AG10803 (cell line): ENCODE measurements at regions not wholly inside any gene's neighbourhood (a gene's known extent, or its start where the extent isn't known, plus 50 kb on each side); places are given as distances from the start of the nearest gene placed in this dataset.

ENCODE experiments used
- DNase-seq: peaks from one replicate; pipeline ENCODE4 v3.0.0; 2010; ENCODE audit warnings: low read depth
- H3K4me3 ChIP-seq: 2 replicates; pipeline ENCODE4 v1.5.1; 2011; ENCODE audit warnings: mild to moderate bottlenecking, low read length, control low read depth
- TF ChIP-seq, protein P1 (sequence below): conservative IDR thresholded peaks from 2 replicates; pipeline ENCODE4 v1.5.1; 2011; ENCODE audit warnings: mild to moderate bottlenecking, low read length, control low read depth, inconsistent platforms

DNA sequence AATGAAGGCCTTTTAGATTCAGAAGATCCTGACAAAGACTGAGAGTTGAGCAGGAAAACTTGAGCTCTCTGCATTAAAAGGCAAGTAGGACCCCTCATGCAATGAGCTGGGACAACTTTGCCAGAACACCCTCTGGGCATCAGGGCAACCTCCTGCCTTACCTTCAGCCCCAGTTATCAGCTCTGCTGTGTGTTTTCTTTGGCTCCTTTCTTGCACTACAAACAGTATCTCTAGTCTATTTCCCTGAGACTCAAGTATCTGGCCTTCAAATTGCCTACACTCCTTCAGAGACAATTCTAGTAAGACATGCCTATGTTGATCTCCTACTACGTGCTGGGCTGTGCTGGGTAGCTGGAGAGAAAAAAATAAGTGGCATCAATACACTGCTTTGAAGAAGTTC lies 192.2 kb downstream of the MID1IP1 start:
- DNase-seq, result no peak
- H3K4me3 ChIP-seq, result no peak overlapping the region
- TF ChIP-seq, protein P1, sequence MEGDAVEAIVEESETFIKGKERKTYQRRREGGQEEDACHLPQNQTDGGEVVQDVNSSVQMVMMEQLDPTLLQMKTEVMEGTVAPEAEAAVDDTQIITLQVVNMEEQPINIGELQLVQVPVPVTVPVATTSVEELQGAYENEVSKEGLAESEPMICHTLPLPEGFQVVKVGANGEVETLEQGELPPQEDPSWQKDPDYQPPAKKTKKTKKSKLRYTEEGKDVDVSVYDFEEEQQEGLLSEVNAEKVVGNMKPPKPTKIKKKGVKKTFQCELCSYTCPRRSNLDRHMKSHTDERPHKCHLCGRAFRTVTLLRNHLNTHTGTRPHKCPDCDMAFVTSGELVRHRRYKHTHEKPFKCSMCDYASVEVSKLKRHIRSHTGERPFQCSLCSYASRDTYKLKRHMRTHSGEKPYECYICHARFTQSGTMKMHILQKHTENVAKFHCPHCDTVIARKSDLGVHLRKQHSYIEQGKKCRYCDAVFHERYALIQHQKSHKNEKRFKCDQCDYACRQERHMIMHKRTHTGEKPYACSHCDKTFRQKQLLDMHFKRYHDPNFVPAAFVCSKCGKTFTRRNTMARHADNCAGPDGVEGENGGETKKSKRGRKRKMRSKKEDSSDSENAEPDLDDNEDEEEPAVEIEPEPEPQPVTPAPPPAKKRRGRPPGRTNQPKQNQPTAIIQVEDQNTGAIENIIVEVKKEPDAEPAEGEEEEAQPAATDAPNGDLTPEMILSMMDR, result no peak

DNA sequence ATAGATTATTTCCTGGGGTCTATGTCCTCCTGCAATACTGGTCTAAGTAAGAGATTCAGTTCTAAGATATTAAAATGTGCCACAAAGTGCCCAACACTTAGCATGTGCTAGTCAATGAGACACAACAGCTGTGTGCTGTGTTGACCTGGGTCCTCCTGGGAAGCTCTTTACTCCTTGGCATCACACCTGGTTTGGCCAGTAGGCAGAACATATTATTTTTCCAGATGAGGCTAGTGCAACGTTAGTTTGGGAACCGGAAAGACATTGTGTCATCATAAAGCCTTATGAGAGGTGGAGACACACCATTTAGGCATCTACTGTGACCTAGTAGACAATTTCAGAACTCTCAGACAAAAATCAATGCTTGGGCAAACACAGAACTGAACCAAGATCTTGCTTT lies 197.8 kb downstream of the MID1IP1 start:
- DNase-seq, result no peak
- H3K4me3 ChIP-seq, result no peak overlapping the region
- TF ChIP-seq, protein P1, result no peak

DNA sequence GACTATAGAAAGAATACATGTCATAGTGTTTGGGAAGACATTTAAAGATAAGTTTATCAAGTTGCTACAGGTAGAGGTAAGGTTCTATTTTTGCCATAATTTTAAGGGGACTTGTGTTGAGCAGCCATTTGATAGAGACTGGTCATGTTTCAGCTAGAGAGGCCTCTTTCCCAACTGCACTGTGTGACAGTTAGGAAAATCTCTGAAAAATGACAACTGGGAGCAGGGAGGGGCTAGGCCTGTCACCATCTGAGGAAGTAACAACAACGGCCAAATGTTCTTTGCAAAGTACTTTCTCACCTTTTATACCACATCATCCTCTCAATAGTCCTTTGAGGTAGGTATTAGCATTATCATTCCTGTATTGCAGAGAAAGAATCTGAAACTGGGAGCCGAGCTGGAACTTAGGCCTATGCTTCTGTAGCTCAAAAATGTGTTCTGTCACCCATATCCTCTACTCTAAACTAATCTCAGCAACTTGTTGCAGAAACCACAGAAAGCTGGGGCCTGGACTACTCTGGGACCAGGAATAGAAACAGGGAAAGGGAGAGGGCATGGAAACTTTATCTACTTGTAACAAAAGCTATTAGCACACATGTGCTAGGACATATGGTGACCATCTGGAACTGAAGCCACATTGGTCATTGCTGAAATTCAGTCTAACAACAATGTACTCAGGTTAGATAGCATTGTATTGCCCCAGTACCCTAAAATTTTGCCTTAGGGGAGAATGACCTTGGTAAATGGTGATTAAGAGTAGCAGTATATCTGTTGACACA lies 198.9 kb downstream of the MID1IP1 start:
- TF ChIP-seq, protein P1, result no peak
- no peak overlapping the region for H3K4me3 ChIP-seq
- DNase-seq, result peak; percentile 75

DNA sequence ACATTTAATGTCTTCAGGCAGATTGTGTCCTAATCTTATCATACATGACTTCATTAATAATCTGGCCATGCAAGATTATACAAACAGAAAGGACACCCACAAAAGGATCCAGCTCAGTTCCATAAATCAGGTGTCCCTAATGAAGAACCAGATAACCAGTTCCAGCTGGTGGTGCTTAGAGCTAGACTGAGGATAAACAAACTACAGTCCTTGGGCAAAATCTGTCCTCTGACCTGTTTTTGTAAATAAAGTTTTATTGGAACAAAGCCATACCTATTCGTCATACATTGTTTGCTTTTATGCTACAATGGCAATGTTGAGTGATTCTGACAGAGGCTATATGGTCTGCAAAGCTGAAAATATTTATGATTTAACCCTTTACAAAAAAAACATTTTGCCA lies 199.5 kb downstream of the MID1IP1 start:
- TF ChIP-seq, protein P1, result no peak
- peak; percentile 29 for DNase-seq
- H3K4me3 ChIP-seq, result no peak overlapping the region

DNA sequence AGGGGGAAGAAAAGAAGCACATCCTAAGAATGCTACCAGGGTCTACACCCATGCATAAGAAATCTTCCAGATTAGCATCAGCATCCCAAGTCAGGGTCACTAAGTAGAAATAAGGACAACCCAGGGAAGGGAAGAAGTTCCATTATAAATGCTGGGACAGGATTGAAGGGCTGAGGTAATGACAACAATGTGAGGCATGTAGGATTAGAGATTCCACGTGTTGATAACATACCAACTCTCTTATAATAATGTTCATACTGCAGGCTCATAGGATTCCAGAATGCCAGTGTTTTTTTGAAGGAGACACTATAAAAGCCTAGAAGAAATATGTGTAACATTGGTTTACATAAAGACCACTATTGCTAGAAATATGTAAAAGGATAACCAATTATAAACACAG lies 201.2 kb downstream of the MID1IP1 start:
- TF ChIP-seq, protein P1, result no peak
- peak; percentile 53 for DNase-seq
- H3K4me3 ChIP-seq, result no peak overlapping the region

DNA sequence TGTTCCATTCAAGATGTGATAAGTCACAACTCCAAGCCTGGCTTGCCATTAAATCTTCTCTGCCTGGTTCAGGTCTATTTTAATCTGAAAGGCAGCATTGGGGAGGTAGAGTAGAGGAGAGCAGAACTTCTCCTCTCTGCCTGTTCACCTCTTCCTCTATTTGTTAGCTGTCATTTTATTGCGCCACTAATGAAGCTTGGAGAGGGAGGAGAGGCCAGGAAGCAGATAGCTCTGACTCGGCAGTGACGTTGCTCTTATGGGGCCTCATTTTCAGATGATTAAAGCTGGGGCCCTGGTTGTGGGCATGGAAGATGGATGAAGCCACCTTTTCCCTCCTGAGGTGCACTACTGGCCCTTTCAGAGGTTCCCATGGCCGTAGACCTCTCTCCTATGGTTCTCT lies 207.3 kb downstream of the MID1IP1 start:
- TF ChIP-seq, protein P1, result no peak
- DNase-seq, result no peak
- H3K4me3 ChIP-seq, result no peak overlapping the region

DNA sequence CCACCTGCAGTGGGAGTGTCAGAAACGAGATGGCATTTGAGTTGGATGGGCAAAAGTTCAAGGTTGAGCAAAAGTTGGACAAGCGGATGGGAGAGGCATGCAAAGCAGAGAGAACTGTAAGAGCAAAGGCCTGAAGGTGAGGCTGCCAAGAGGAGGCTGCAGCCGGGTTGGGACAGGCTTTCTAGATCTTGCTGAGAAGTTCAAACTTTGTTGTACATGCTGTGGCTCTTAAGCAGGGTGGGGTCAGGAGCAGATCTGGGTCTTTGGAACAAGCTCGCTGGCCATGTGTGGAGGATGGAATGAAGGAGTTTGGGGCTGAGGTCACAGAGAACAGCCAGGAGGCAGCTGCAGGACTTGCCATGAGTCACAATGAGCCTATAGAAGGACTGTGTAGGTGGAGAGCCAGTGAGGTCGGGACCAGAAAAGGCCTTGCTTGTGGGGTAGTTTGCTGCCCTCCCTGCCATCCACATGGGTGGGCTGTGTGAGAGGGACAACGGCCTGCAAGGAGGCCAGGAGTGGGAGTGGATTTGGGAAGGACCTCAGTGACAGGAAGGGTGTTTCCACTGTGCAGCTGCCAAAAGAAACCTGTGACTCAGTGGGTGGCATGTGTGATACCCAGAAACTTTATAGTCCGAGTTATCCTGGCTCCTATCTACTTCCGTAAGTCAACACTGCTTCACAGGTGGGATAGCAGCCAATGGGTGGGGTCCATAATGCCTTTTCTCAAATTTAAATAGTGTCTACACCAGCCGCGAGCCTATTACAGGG lies 210.4 kb downstream of the MID1IP1 start:
- H3K4me3 ChIP-seq, result no peak overlapping the region
- TF ChIP-seq, protein P1, result no peak
- DNase-seq, result no peak
